HG03045 (cell line): ENCODE measurements at regions not wholly inside any gene's neighbourhood (a gene's known extent, or its start where the extent isn't known, plus 50 kb on each side); places are given as distances from the start of the nearest gene placed in this dataset.
"Not testable (repeated sequence)": the region's sequence is repeated elsewhere in the genome, so short reads cannot be mapped to it uniquely, and the experiment has no call there.

Source experiments
- ATAC-seq: cut with Tn5 transposase; IDR thresholded peaks from one replicate; pipeline ENCODE4 v1.9.1; 2021; ENCODE audit warnings: mild to moderate bottlenecking, moderate library complexity; ENCODE audit not compliant: unreplicated experiment

DNA sequence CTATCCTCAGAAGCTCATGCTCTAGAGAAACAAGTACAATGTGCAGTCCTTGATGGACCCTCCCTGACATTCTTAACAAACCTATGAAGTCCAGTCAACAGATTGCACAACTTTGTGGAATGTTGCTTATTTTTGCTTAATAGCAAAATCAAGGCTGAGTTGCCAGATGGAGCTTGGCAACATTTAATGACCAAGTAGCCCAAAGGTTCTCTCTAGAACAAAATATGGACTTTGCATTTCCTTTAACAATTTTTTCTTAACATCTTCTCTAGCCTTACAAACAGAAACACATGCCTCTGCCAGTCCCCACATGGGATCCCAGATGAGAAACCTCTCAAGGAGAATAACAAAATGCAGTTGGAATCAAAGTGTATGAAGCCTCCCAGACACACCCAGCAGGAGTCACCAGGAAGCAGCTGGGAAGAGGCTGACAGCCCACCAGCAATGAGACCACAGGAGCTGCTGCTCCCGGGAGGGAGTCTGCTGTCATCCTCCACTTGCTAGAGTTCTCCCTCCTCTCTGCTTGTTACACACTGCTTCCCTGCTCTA is 422.5 kb upstream of the CDIN1 start:
- ATAC-seq: no peak

DNA sequence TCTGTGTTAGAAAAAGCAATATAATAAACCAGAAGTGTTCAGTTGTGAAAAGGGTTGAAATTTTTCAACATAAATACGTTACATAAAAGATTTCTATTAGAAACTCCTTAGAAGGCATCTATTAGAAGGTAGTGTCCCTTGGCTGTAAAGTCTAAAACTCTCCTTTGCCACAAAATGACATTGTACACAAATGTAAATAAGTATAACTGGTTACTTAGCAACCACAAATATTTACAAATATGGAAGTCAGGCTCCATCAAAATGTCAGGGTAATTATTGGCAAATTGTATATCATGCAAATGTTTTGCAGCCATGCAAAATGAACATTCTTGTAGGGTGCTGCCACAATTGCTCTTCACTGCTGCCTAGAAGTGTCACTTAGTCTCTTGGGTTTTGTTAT is 419.1 kb upstream of the CDIN1 start:
- no peak for ATAC-seq

DNA sequence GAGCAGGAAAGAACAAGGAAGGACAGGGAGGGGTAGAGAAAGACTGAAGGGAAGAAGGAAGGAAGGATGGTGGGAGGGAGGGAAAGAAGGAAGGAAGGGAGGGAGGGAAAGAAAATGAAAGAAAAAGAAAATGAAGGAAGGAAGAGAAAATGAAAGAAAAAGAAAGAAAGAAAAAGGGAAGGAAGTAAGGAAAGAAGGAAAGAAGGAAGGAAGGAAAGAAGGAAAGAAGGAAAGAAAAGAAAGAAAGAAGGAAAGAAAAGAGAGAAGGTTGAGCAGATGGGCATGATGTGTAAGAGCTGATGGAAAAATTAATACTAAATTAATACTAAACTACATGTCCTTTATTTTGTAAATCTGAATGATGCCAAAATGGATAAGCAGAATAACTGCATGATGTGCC is 418.3 kb upstream of the CDIN1 start:
- ATAC-seq: no peak

DNA sequence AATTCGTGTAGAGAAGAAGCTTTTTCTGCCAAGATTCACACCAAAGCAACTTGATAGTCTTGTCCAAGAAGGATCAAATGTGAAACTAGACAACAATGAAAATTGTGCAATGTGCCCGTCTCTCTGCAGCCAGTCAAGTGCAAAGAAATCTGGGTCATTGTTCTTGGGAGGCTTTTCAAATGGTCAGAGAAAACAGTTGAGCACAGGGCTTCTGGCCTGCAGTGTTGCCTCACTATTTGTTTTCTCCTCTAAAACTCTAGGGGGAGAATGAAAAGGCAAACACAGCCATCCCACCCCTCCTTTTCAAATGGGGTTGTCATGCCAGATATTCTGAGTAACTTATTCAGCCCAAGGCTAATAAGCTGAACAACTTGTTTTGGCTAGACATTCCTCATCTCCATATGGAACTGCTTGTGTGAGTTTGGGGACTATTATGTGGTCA is 417.6 kb upstream of the CDIN1 start:
- no peak for ATAC-seq

DNA sequence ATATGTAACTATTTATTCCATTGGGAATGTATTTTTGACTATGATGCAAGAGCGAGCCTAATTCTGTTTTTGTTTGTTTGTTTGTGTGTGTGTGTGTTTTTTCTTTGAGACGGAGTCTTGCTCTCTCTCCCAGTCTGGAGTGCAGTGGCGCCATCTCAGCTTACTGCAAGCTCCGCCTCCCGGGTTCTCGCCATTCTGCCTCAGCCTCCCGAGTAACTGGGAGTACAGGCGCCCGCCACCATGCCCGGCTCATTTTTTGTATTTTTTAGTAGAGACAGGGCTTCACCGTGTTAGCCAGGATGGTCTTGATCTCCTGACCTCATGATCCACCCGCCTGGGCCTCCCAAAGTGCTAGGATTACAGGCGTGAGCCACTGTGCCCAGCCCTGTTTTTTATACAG is 415.4 kb upstream of the CDIN1 start:
- not testable (repeated sequence) for ATAC-seq

DNA sequence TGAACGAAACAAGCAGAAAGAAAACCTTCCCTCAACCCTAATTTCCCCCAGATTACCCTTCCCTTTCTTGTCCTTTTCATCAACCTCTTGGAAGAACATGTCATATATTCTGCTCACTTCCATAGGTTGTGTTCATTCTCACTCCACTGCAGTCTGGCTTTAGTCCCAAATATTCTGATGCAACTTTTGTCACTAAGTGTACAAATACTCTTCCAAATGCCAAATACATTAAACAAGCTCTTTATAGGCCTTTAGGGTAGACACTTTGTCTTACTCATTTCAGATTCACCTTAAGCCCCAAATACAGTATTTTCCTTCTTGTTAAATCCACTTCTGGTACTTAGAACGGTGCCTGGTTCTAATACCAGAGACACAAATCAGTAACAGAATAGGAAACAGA is 406.5 kb upstream of the CDIN1 start:
- no peak for ATAC-seq

DNA sequence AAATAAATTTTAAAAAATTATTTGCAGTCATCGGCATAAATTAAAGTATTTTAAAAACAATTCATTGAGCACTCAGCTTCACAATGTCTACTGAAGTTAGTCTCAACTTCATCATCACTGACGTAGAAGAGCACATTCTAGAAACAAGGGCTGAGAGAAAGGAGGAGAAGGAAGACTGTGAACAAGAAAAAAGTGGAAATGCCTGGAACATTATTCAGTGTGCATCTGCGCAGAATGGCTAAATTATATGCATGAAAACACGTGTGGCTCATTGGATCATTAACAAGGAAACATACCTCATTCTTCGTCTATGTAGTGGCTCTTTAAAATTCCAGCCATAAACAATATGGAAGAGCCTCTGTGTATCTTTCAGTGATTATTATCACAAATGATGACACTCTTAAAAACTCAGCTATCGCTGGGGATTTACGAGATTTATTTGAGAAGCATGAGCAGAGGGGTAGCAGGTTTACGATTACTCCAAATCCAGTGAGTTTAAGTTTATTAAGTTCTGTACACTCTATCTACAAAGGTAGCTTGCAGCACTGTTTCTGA is 404.2 kb upstream of the CDIN1 start:
- no peak for ATAC-seq

DNA sequence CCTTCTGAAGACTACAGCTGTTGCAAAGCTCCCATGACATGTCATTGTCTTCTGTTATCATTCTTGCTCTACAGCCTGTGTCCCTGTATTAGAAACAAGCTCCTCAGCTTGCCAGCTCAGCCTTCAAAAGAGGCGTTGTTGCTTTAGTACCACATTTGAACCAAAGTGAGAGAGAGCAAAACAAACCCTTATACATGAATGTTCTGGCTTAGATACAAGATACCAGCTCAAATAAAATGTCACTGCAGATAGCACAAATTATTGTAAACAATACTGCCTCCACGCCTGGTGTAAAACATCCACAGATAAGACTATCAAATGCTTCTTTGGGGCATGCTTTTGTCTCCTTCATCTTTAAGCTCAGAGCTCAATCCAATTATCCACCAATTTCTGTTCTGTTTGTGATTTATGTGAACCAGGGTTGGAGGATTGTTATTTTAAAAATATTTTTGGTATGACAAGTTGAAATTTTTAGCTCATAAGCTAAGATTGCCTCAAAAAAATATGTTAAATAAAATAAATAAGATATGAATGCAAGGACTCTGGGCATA is 403.6 kb upstream of the CDIN1 start:
- no peak for ATAC-seq

DNA sequence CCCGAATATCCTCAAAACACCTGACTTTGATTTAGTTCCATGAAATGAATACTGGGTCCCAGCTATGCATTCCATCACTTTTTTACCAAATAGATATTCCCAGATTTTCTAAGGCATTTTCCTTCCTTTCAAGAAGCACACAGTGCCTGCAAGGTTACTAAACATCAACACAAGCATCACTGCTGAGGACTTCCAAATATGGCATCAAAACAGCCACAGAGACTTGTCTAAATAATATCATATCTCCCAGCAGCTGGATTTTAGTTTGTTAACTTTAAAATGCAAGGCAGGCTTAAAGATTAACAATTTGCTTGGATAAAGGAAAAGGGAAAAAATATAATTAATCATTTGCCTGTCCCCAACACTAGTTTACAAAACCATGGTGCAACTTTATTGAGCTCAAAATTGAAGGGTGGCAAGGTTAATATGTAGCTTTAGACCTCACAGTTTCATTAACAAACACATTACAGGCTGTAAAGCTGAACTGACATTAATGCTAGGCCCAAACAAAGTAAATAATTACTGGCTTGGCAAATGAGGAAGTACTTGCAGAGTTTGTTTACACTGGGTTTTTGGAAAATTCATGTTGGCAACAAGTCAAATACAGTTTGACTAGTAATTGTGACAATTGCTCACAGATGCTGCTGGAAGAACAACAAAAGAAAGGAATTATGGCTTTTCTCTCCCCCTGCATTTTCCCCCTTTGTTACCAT is 401.7 kb upstream of the CDIN1 start:
- ATAC-seq: no peak

DNA sequence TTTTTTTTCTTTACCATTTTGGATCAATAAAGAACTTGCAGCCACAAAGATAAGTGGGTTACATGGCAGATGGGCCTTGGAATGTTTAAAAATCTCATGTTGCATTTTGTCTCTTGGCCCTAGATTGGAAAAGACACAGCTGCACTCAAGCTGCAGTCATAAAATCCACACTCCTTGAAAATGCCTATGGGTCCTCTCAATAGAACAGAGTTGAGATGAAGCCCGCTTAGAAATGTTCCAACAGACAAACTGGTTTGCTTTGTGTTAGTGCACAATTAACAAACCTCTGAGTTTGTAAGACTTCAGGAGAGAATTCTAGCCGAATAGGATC is 401.2 kb upstream of the CDIN1 start:
- no peak for ATAC-seq

DNA sequence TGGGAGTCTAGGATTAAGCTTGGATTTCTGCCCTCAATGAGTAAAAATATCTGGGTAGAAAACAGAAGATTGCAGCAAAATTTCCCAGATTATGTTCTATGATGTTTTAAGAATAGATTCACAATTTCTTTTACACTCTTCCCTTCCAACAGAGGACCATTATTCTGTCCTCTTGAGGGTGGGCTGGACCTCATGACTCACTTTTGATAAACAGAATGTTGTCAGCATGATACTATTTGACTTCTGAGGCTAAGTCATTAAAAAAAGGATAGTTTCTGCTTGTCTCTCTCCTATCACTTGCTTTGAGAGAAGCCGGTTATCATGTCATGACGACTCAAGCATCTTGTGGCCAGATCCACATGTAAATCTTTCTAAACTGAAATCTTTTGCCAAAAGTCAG is 396.2 kb upstream of the CDIN1 start:
- no peak for ATAC-seq

DNA sequence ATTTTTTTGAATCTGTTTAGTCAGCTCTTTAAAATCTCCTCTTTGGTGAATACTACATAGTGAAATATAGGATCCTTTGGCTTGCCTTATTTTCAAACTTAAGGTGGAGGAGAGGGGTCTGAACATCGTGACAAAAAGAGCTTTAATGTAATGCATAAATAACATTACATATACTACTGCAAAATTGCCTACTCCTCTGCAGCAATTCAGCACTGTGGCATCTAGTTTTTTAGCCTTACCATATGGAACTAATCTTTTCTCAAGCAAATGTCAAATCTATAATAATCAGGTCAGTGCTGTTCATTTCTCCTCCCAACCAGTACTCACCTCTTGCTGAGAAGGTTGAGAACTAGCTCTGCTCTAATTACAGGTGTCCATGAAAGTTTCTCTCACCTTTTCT is 394.0 kb upstream of the CDIN1 start:
- ATAC-seq: no peak

DNA sequence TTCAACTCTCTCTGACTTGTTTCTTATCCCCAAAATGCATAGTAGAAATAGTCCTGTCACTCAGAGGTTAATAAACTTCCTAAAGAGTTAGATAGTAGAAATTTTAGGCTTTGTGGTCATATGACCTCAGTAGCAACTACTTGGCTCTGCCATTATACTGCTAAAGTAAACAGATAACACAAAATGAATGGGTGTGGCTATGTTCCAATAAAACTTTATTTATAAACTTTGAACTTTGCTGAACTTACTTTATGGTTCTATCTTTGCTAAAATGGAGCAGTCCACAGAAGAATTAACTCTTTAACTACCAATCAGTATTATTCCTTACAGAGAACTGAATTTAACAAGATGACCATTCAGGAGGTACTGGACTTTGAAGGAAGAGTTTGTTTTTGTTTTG is 393.6 kb upstream of the CDIN1 start:
- ATAC-seq: no peak

DNA sequence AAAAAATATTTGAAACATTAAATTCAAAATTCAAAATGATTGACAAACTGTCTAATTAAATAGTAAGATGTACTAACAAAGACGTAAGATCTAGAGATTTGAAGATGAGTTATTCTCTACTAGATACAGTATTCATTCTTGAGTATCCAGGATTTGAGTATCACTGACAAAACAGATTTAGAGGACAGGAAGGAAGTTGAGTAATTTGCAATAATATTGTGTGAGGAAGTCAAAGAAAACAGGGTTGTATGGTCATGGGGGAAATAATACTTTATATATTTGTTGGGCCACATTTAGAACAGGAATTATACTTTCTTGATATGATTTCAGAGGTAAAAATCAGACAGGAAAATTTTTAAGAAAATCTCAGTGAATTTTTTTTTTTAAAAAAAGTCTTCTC is 393.1 kb upstream of the CDIN1 start:
- no peak for ATAC-seq

DNA sequence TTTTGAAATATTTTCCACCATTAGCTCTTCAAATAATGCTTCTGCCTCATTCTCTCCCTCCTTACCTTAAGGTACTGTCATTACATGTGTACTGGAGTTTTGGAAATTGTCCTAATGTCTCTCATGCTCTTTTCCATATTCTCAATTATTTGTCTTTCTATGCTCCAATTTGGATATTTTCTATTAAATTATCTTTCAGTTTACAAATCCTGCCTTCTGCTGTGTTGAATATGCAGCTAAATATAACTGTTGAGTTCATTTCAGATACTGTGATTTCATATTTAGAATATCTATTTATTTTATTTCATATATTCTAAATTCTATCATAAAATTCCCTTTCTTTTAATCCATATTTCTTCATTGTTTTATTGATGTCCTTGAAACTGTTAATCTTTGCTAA is 388.0 kb upstream of the CDIN1 start:
- no peak for ATAC-seq

DNA sequence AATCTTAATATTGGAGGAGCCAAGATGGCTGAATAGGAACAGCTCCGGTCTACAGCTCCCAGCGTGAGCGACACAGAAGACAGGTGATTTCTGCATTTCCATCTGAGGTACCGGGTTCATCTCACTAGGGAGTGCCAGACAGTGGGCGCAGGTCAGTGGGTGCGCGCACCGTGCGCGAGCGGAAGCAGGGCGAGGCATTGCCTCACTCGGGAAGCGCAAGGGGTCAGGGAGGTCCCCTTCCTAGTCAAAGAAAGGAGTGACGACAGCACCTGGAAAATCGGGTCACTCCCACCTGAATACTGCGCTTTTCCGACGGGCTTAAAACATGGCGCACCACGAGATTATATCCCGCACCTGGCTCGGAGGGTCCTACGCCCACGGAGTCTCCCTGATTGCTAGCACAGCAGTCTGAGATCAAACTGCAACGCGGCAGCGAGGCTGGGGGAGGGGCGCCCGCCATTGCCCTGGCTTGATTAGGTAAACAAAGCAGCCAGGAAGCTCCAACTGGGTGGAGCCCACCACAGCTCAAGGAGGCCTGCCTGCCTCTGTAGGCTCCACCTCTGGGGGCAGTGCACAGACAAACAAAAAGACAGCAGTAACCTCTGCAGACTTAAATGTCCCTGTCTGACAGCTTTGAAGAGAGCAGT is 383.9 kb upstream of the CDIN1 start:
- not testable (repeated sequence) for ATAC-seq

DNA sequence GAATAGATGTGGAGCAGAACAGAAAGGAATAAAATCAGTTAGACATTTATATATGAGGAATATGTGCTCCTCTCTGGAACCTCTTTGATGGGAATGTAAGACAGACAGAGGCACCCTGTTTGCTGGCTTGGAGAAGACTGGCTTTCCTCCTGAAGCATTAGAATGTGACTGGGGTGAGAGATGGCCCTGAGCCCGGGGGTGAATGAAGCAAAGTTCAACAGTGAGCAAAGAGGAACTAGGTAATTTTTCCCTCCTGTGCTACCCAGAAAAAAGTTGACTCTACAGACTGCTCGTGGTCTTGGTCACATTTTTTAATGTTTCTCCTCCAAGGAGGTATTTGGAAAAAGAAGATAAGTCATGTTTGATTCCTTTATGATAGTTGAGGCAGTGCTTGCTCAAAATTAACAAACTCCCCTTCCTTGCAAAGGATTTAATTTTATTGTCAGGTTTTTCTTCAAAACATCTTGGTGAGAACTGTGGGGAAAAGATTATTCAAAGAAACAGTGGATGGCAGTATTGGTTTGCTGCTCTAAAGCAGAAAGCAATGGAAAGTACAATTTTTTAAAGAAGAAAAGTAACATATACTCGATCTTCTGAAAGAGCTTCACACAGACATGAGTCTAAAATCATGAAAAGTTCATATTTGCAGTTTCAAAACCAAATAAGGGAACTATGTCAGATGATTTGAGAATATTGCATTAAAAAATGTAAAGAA is 370.4 kb upstream of the CDIN1 start:
- ATAC-seq: no peak

DNA sequence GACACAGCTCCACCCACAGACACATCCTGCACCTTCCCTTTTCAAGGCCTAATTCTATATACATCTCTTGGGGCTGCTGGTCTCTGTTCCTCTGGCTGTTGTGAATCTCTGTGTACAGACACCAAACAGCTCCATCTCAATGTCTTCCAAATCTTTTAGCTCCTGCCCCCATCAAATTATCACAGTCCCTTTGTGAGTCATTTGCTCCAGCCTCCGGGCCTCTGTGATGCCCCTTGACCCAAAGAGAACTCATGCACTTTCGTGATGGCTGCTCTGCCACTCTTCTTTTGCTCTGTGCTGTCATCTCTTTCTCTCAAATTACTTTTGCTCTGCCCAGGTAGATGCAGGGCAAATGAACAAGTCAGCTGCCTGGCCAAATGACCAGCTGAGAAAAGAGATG is 369.0 kb upstream of the CDIN1 start:
- ATAC-seq: no peak

DNA sequence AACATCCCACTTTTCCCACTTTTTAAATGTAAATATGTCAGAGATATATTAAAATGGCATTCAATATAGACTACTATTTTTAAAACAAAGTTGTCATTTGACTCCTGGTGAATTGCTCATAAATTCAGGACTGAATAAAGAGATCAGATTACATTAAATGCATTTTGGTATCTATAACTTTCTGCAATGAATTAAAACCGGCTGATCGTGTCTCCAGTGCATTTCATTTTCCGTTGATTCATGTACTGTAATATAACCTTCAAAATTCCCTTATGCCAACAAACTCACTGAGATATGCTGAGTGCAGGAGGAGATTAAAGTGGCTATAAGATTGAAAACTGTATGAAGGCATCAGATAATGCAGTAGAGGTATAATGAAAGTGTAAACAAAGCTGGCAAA is 361.1 kb upstream of the CDIN1 start:
- no peak for ATAC-seq

DNA sequence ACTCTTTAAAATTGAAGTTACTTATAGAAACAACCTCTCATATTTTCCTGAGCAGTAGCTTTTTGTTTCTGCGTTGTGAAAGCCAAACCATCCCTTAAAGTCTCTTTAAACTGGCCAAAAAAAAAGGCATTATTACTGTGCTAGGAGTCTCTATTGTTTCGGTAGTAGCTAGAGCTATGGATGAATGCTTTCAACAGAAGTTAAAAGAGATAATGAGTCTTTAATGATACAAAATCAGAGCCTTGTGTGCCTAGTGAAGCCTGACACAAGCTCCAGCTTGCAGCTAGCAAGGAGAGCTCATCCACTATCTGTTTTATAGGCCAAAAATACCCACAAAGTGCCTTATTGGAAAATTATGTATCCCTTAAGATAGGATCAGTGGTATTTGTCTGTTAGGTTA is 360.4 kb upstream of the CDIN1 start:
- no peak for ATAC-seq

DNA sequence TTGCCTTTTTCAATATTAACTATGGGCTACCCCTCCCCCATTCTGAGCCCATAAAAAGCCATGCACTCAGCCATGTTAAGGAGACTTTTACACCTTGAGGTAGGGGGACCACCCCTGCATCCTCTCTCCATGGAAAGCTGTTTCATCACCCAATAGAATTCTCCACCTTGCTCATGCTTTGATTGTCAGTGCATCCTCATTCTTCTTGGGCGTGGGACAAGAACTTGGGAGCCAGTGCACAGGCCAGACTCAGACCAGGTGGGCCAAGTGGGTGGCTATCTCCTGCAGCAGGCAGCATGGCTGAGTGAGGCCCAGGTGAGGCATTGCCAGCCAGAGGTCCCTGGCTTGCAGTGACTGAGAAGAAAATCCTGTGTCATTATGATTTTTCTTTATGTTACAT is 357.4 kb upstream of the CDIN1 start:
- no peak for ATAC-seq
